ENCODE measurements at regions not wholly inside any gene's neighbourhood (a gene's known extent, or its start where the extent isn't known, plus 50 kb on each side); places are given as distances from the start of the nearest gene placed in this dataset.
"Not testable (repeated sequence)": the region's sequence is repeated elsewhere in the genome, so short reads cannot be mapped to it uniquely, and the experiment has no call there.

- Histone ChIP-seq H3K9me3 (replicated peaks in 1 of 2; ENCODE audit: control insufficient read depth in 1 of 2, insufficient read depth in 1 of 2, low read length in 2 of 2) (no peaks in the 10 kb centered on the region), H3K4me3 (replicated peaks in 1 of 3; ENCODE audit: low read depth in 2 of 3, low read length in 3 of 3) (no peak overlapping the region), H3K79me2 (ENCODE audit: insufficient read depth, low read length) (no peaks in the 10 kb centered on the region), H2AFZ (ENCODE audit: insufficient read depth, low read depth, low read length, poor library complexity, severe bottlenecking) (no peak overlapping the region), H3K27me3 (ENCODE audit: control insufficient read depth in 2 of 2, insufficient read depth in 2 of 2, low read length in 2 of 2) (peaks cover 0 to 8% of the 10 kb centered on the region in 2 donors), H3K36me3 (replicated peaks in 1 of 2; ENCODE audit: control insufficient read depth in 1 of 2, insufficient read depth in 2 of 2, low read length in 2 of 2) (no peaks in the 10 kb centered on the region), H3K9ac (ENCODE audit: insufficient read depth, low read length, poor library complexity, severe bottlenecking) (no peak overlapping the region), H3K4me2 (replicated peaks; ENCODE audit: extremely low read depth, low read length, poor library complexity, severe bottlenecking) (no peak overlapping the region), H3K27ac (ENCODE audit: low read depth in 1 of 2, low read length in 2 of 2) (no peak overlapping the region), H3K4me1 (ENCODE audit: control insufficient read depth in 1 of 2, insufficient read depth in 2 of 2, low read length in 2 of 2) (no peaks in the 10 kb centered on the region), H4K20me1 (ENCODE audit: insufficient read depth, low read length) (no peaks in the 10 kb centered on the region)
- peaks cover 5 to 13% (median 10%) of the 10 kb centered on the region in 3 donors for H3K27me3 Mint-ChIP-seq (ENCODE audit: low read depth in 3 of 3)
- H3K4me3 Mint-ChIP-seq: no peak overlapping the region
- H3K36me3 Mint-ChIP-seq: no peaks in the 10 kb centered on the region
- peaks cover 0 to 6% (median 2%) of the 10 kb centered on the region in 7 donors for H3K9me3 Mint-ChIP-seq
- H3K27ac Mint-ChIP-seq: no peak overlapping the region
- no peaks in the 10 kb centered on the region for H3K4me1 Mint-ChIP-seq
- intact Hi-C loops (cut with micrococcal nuclease): no loop called here
- 89% methylated on average over 1 of the region's 4 CpGs for WGBS (ENCODE audit: insufficient coverage)
- no peak for TF ChIP-seq CTCF (IDR thresholded peaks at IDR 0.05)
- no peak for DNase-seq
Observed at GRCh38 chr18:49722477-49722876, 90.9 kb downstream of the ACAA2 start.

- Histone ChIP-seq H4K20me1 (ENCODE audit: insufficient read depth, low read length) (no peaks in the 10 kb centered on the region), H3K9me3 (replicated peaks in 1 of 2; ENCODE audit: control insufficient read depth in 1 of 2, insufficient read depth in 1 of 2, low read length in 2 of 2) (no peaks in the 10 kb centered on the region), H3K4me1 (ENCODE audit: control insufficient read depth in 1 of 2, insufficient read depth in 2 of 2, low read length in 2 of 2) (no peaks in the 10 kb centered on the region), H3K4me3 (replicated peaks in 1 of 3; ENCODE audit: low read depth in 2 of 3, low read length in 3 of 3) (no peak overlapping the region), H3K9ac (ENCODE audit: insufficient read depth, low read length, poor library complexity, severe bottlenecking) (no peak overlapping the region), H3K27me3 (ENCODE audit: control insufficient read depth in 2 of 2, insufficient read depth in 2 of 2, low read length in 2 of 2) (peaks cover 0 to 8% of the 10 kb centered on the region in 2 donors), H3K4me2 (replicated peaks; ENCODE audit: extremely low read depth, low read length, poor library complexity, severe bottlenecking) (no peak overlapping the region), H3K79me2 (ENCODE audit: insufficient read depth, low read length) (no peaks in the 10 kb centered on the region), H2AFZ (ENCODE audit: insufficient read depth, low read depth, low read length, poor library complexity, severe bottlenecking) (no peak overlapping the region), H3K36me3 (replicated peaks in 1 of 2; ENCODE audit: control insufficient read depth in 1 of 2, insufficient read depth in 2 of 2, low read length in 2 of 2) (no peaks in the 10 kb centered on the region), H3K27ac (ENCODE audit: low read depth in 1 of 2, low read length in 2 of 2) (no peak overlapping the region)
- WGBS (ENCODE audit: insufficient coverage): no CpG with 5 or more reads among the region's 3 CpGs
- Mint-ChIP-seq H3K27me3 (ENCODE audit: low read depth in 3 of 3) (peaks cover 5 to 14% (median 10%) of the 10 kb centered on the region in 3 donors), H3K4me1 (no peaks in the 10 kb centered on the region), H3K4me3 (no peak overlapping the region), H3K9me3 (peaks cover 0 to 8% (median 2%) of the 10 kb centered on the region in 7 donors), H3K36me3 (no peaks in the 10 kb centered on the region), H3K27ac (no peak overlapping the region)
- intact Hi-C loops (cut with micrococcal nuclease): no loop called here
- DNase-seq: no peak
- TF ChIP-seq CTCF (IDR thresholded peaks at IDR 0.05): no peak
Observed at GRCh38 chr18:49721981-49722380, 91.4 kb downstream of the ACAA2 start.

- H2AFZ ChIP-seq (ENCODE audit: insufficient read depth, low read depth, low read length, poor library complexity, severe bottlenecking); H3K27ac Mint-ChIP-seq; H3K4me3 Mint-ChIP-seq; H3K27ac ChIP-seq (ENCODE audit: low read depth in 1 of 2, low read length in 2 of 2); H3K4me2 ChIP-seq (replicated peaks; ENCODE audit: extremely low read depth, low read length, poor library complexity, severe bottlenecking); DNase-seq; H3K79me2 ChIP-seq (ENCODE audit: insufficient read depth, low read length); H3K4me1 ChIP-seq (ENCODE audit: control insufficient read depth in 1 of 2, insufficient read depth in 2 of 2, low read length in 2 of 2); H3K9ac ChIP-seq (ENCODE audit: insufficient read depth, low read length, poor library complexity, severe bottlenecking); H3K4me1 Mint-ChIP-seq; H4K20me1 ChIP-seq (ENCODE audit: insufficient read depth, low read length); H3K36me3 Mint-ChIP-seq; intact Hi-C loops (cut with micrococcal nuclease); H3K9me3 ChIP-seq (replicated peaks in 1 of 2; ENCODE audit: control insufficient read depth in 1 of 2, insufficient read depth in 1 of 2, low read length in 2 of 2); H3K36me3 ChIP-seq (replicated peaks in 1 of 2; ENCODE audit: control insufficient read depth in 1 of 2, insufficient read depth in 2 of 2, low read length in 2 of 2); H3K27me3 ChIP-seq (ENCODE audit: control insufficient read depth in 2 of 2, insufficient read depth in 2 of 2, low read length in 2 of 2); H3K4me3 ChIP-seq (replicated peaks in 1 of 3; ENCODE audit: low read depth in 2 of 3, low read length in 3 of 3): not testable (repeated sequence)
- Mint-ChIP-seq H3K27me3 (ENCODE audit: low read depth in 3 of 3) (peaks cover 5 to 14% (median 10%) of the 10 kb centered on the region in 3 donors), H3K9me3 (peaks cover 0 to 13% (median 3%) of the 10 kb centered on the region in 7 donors)
- no CpG with 5 or more reads among the region's 3 CpGs for WGBS (ENCODE audit: insufficient coverage)
Observed at GRCh38 chr18:49720944-49721343, 92.4 kb downstream of the ACAA2 start.

Data from CD14-positive monocyte (primary cell).